Heart left ventricle (tissue), 13 donors: ENCODE measurements at regions not wholly inside any gene's neighbourhood (a gene's known extent, or its start where the extent isn't known, plus 50 kb on each side); places are given as distances from the start of the nearest gene placed in this dataset.

Source experiments
- CTCF ChIP-seq, 12 donors: fragments of 200-600 bp; sonication (generic) in 4 of 12; IDR thresholded peaks; one replicate each; pipeline versions ENCODE4 v1.5.0 to v1.8.0; 2018 to 2022; ENCODE audit warnings: antibody characterized with exemption in 12 of 12, mild to moderate bottlenecking in 5 of 12
- POLR2A ChIP-seq, 2 donors: fragments of 450-650 bp; IDR thresholded peaks; one replicate each; pipeline ENCODE4 v1.6.1; 2017; ENCODE audit warnings: antibody characterized with exemption in 2 of 2, mild to moderate bottlenecking in 2 of 2, moderate library complexity in 2 of 2
- donor health status: ischemic (EF 13 %, LVEDD 7.1; RV severe dilation, severe dysfunction).
- donor health status: DM: no; HTN: yes; CAD: no.
- donor health status: DM: no; HTN: no; CAD: no.
- donor health status: ischemic (EF 25% LVEDD 6.9; RV normal size, moderate dysfunction).
- donor health status: ischemic (EF 25% LVEDD 5.7; RV mildly dilated, moderate dysfunction).
- donor health status: ischemic (EF 35%, LVEDD 5.7; RV mildly dilated, moderate dysfunction).
- donor health status: nonischemic (EF 11% LVEDD 7.7; RV severe dilation, severe dysfunction).
- donor health status: DM: yes; HTN: yes; CAD: no.
- donor health status: PGD.
- donor health status: ischemic (EF 29% LVEDD 5.4; RV normal size, mild dysfunction).
- donor health status: nonischemic (EF 23%, LVEDD 6.1; RV moderate dilation, normal function).

DNA sequence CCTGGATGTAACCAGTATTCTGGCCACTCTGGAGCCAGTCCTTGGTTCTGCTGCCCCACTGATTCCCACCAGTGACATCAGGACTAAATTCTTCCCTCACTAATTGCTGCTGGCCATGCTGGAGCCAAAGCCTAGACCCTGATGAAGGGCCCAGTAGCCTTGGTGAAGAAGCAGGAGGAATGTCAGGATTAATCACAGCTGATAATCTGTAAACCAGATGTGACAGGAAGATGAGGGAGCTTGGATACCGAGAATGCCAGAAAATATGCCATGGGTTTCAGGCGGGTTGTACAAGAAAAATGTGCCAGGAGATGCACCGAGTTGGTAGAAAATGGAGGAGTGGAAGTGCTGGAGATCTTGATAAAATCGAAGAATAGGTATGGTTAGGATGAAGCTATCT, 119.0 kb upstream of the PPP2R5A start:
- TF ChIP-seq CTCF (IDR thresholded peaks at IDR 0.05), result no peak
- no peak for TF ChIP-seq POLR2A (IDR thresholded peaks at IDR 0.05)
